Prostate gland (tissue), 2 donors: ENCODE measurements at regions not wholly inside any gene's neighbourhood (a gene's known extent, or its start where the extent isn't known, plus 50 kb on each side); places are given as distances from the start of the nearest gene placed in this dataset.

Source experiments
- CTCF ChIP-seq, 4 experiments: fragments of 200-600 bp in 2 of 4; fragments of 450-650 bp in 2 of 4; sonication (generic) in 2 of 4; IDR thresholded peaks; 1 replicate in 3 of 4; 2 replicates in 1 of 4; pipeline ENCODE4 v1.5.1; 2016 to 2019; ENCODE audit warnings: antibody characterized with exemption in 4 of 4, mild to moderate bottlenecking in 2 of 4, moderate library complexity in 2 of 4
- POLR2A ChIP-seq: fragments of 450-650 bp; IDR thresholded peaks from one replicate; pipeline ENCODE4 v1.6.1; 2016; ENCODE audit warnings: antibody characterized with exemption, mild to moderate bottlenecking
- POLR2AphosphoS5 ChIP-seq: sonication (generic); formaldehyde crosslinking; IDR thresholded peaks from one replicate; pipeline ENCODE4 v1.6.1; 2017; ENCODE audit warnings: antibody characterized with exemption

DNA sequence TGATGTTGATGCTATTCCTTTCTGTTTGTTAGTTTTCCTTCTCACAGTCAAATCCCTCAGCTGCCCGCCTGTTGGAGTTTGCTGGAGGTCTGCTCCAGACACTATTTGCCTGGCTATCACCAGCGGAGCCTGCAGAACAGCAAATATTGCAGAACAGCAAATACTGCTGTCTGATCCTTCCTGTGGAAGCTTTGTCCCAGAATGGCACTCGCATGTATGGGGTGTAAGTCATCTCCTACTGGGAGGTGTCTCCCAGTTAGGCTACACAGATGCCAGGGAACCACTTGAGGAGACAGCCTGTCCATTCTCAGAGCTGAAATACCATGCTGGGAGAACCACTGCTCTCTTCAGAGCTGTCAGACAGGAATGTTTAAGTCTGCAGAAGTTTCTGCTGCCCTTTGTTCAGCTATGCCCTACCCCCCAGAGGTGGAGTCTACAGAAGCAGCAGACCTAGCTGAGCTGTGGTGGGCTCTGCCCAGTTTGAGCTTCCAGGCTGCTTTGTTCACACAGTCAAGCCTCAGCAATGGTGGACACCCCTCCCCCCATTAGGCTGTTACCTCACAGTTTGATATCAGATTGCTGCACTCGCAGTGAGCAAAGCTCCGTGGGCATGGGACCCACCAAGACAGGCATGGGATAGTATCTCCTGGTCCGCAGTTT is 74.9 kb downstream of the SPIN3 start:
- TF ChIP-seq CTCF (IDR thresholded peaks at IDR 0.05), result no peak
- no peak for TF ChIP-seq POLR2A
- no peak for TF ChIP-seq POLR2AphosphoS5
